Hematopoietic multipotent progenitor cell (in vitro differentiated cells): ENCODE measurements at regions not wholly inside any gene's neighbourhood (a gene's known extent, or its start where the extent isn't known, plus 50 kb on each side); places are given as distances from the start of the nearest gene placed in this dataset.

Experiments used
- DNase-seq, 3 donors: peaks; one replicate each; pipeline ENCODE4 v3.0.0-alpha.2; 2011 to 2015; ENCODE audit warnings: low read depth in 2 of 3, low spot score in 2 of 3

DNA sequence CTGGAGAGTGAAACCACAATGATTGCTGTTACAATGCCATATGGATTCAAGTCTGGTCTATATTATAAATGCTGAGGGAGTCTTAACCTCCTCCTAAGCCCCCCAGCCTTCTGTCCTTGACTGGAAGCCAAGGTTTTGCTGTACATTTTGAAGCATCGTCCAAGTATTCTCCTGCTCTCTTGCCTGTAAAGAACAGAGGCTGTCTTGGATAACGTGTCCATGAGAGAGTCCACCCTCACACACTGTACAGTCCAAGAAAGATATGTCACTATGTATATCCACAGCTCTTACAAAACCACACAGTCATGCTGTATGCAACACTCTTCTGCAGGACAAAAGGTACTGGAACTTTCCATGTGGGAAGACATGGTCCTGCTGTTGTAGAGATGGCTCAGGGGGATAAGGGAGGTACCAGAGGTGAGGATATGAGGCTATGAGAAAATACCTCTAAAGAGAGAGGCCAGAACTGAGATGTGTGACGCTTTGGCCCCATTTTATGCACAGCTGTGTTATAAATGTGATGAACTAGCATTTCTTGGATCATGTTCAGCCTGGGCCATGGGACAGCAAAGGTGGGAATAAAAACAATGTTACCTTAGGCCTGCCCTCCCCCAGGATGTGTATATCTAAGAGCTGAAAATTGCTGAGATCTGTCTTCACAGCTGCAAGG is 678.6 kb downstream of the IQCM start:
- DNase-seq: no peak

- DNase-seq: no peak
These were observed 680.6 kb downstream of the IQCM start for GRCh38 chr4:149135062-149135461.

DNA sequence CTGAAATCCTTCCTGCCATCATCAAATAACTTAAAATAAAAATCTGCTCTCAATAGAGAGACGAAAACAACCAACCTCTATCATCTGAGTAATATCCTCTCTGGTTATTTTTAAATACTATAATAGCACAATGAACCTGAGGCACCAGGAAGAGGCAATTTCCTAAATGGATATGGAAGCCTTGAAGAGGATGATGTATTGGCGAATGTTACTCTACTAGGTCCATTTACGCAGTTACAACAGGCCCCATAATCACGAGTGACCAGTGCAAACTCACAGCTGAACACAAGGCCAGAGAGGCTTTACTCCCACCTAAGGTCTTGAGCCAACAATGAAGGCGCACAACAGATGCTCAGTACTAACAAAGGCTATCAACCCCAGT is 678.8 kb upstream of the NR3C2 start:
- DNase-seq: no peak

DNA sequence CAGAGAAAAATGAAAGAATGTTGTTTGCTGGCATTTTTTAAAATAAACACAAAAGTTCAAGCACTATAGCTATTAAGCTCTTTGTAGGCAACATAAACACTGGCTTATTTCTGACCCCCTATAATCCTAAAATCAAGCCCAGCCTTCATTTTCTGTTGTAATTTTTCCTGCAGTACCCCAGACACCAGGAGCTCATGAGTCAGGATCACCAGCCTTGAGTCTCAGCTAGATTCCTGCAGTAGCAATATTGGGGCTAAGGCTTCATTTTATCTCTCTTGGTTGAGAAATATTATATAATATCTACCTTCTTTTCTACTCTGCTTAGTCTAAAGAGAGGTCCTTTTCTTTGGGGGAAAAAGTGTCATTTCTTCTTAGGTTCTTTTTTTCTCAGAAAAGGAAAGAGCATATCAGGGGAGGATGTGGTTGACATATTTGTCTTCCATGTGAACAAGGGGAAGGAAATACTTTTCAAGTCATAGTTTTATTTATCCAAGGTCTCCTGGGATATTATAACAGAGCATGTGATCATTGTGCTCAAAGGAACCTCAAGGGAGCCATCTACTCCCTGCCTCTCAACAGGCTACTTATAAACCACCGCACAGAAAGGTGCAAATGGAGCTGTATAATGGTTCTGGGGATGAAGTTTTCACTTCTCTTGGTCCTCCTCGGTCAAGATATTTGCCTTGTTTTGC is 678.3 kb upstream of the NR3C2 start:
- DNase-seq: no peak

DNA sequence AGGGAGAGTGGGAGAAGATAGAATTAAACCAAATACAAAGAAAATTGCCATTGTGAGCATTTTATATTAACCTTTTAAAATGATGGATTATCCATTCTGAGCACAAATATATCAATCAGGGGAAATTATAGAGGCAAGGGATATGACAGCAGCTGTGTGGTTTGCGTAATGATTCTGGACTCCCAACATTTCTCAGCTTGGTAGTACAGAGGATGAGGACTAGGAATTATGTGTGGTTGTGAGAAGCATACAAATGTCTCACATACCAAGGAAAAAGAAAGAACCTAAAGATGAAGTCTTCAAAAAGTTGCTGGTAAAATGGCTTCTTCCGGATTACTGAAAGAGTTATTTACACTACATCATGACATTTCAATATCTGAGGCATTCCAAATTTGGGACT is 674.6 kb upstream of the NR3C2 start:
- no peak for DNase-seq

- DNase-seq: no peak
These were observed 671.7 kb upstream of the NR3C2 start for GRCh38 chr4:149113804-149114430.

- DNase-seq: no peak
These were observed 669.9 kb upstream of the NR3C2 start for GRCh38 chr4:149112109-149112508.

- DNase-seq: no peak
These were observed 668.3 kb upstream of the NR3C2 start for GRCh38 chr4:149110481-149110880.

- no peak for DNase-seq
These were observed 666.4 kb upstream of the NR3C2 start for GRCh38 chr4:149108626-149109025.

- no peak for DNase-seq
These were observed 660.6 kb upstream of the NR3C2 start for GRCh38 chr4:149102765-149103164.

DNA sequence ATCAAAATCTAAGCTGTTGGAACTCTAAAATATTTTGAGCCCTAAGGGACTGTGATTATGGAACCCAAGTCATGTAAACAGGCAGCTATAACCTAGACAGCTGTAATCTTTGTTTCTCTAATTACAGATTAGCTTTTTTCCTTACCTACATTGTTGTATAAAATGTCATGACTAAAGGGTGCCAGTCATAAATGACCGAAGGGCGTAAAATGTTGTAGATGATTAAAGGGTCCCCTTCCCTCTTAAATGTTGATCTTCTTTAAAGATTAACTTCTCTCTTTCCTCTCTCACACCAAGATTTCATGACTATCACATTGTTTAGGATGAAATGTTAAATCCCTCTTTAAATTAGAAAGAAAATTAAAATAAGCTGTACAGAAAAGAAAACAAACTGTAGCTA is 659.4 kb upstream of the NR3C2 start:
- no peak for DNase-seq

DNA sequence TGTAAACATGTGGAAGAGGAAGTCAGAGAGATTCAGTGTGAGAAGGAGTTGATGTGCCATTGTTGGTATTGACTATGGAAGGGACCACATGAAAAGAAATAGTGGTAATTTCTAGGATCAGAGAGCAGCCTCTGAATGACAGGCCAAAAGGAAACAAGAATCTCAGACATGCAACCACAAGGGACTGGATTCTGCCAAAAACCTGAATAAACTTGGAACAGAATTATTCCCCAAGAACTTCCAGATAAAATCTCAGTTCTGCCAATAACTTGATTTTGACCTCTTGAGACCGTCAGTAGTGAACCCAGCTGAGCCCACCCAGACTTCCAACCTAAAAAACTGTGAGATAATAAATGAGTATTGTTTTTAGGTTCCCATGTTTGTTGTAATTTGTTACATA is 653.6 kb upstream of the NR3C2 start:
- DNase-seq: no peak

GRCh38 chr4:149095001-149095400 is 652.8 kb upstream of the NR3C2 start:
- no peak for DNase-seq

DNA sequence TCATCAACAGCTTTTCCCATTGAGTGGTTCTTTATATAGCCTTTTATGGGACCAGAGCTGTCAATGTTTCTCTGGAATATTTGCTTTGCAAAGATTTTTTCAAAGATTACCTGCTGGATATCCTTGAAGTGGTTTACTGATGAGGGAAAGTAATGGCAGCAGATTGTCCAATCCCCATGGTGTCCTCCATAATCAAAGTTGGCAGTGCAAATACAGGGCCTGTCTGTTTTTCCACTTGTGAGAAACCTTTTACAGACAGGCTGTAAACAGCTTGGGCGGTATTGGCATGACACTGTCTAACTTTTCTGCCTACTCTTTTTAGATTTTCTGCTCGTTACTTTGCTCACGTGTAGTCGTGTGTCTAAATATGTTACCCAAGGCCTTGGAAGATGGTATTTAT is 641.9 kb upstream of the NR3C2 start:
- no peak for DNase-seq

DNA sequence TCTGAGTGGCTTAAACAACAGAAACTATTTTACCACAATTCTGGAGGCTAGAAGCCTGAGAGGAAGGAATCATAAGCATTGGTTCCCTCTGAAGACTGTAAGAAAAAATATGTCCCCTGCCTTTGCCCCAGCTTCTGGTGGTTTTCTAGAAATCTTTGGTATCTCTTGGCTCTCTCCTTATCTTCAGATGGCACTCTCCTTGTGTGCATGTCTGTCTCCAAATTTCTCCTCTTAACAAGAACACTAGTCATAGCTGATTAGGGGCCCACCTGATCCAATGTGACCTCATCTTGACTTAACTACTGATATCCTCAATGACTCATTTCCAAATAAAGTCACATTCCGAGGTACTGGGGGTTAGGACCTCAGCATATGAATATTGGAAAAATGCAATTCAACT is 635.0 kb upstream of the NR3C2 start:
- no peak for DNase-seq

- no peak for DNase-seq
These were observed 634.2 kb upstream of the NR3C2 start for GRCh38 chr4:149076401-149076800.

DNA sequence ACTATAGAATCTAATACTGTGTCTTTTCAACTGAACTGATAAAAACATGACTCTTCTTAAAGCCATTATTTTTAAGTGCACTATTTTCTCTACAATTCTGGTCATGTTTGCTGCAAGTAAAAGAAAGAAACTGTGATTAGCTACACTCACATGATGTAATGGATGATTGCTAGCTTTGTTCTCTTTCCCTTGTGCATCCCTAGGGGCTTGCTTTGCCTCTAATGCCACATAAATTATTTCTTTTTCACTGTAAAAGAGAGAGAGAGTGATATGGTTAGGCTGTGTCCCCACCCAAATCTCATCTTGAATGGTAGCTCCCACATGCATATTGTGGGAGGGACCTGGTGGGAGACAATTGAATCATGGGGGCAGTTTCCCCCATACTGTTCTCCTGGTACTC is 630.2 kb upstream of the NR3C2 start:
- DNase-seq: no peak

- DNase-seq: no peak
These were observed 623.5 kb upstream of the NR3C2 start for GRCh38 chr4:149065753-149066152.

- DNase-seq: no peak
These were observed 620.8 kb upstream of the NR3C2 start for GRCh38 chr4:149062997-149063396.

- no peak for DNase-seq
These were observed 615.4 kb upstream of the NR3C2 start for GRCh38 chr4:149057594-149057993.

- no peak for DNase-seq
These were observed 614.4 kb upstream of the NR3C2 start for GRCh38 chr4:149056615-149057014.

GRCh38 chr4:149055624-149056023 is 613.4 kb upstream of the NR3C2 start:
- no peak for DNase-seq
